ENCODE measurements at regions not wholly inside any gene's neighbourhood (a gene's known extent, or its start where the extent isn't known, plus 50 kb on each side); places are given as distances from the start of the nearest gene placed in this dataset.
A peak's percentile ranks its signal among the peaks of the same experiment; 100 is the strongest.
"Not testable (repeated sequence)": the region's sequence is repeated elsewhere in the genome, so short reads cannot be mapped to it uniquely, and the experiment has no call there.

GRCh38 chr12:34406228-34406995 lies 384.1 kb downstream of the ALG10 start:
- DNase-seq (peak; percentile 21), ATAC-seq (ENCODE audit: poor library complexity) (no peak)
- intact Hi-C loops (cut with DNase I), result no loop called here

DNA sequence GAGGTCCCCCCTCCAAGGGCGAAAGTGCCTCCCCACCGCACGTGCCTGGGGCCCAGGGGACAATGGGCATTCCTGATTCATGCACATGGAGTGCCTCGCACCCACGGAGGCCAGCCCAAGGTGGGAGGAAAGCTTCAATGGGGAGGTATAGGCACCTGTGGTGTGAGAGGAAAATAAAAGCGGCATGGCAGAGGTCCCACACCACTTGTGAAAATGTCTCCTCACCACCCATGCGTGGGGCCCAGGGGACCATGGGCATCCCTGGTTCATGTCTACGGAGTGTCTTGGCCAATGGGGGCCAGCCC lies 384.7 kb downstream of the ALG10 start:
- intact Hi-C loops (cut with DNase I), result no loop called here
- ATAC-seq (ENCODE audit: poor library complexity) (no peak), DNase-seq (no peak)

DNA sequence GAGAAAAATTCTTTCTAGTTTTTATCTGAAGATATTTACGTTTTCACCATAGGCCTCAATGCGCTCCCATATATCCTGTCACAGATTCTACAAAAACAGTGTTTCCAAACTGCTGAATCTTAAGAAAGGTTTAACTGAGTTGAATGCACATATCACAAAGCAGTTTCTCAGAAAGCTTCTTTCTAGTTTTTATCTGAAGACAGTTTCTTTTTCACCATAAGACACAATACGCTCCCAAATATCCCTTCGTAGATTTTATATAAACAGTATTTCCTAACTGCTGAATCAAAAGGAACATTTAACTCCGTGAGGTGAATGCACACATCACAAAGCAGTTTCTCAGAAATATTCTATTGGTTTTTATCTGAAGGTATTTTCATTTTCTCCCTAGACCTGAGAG lies 385.5 kb downstream of the ALG10 start:
- intact Hi-C loops (cut with DNase I), result no loop called here
- ATAC-seq (ENCODE audit: poor library complexity) (no peak), DNase-seq (no peak)

GRCh38 chr12:34431509-34431908 lies 409.2 kb downstream of the ALG10 start:
- ATAC-seq (ENCODE audit: poor library complexity); DNase-seq; intact Hi-C loops (cut with DNase I): not testable (repeated sequence)

Measured in Right ventricle myocardium superior (tissue), 1 donor.